ENCODE measurements at regions not wholly inside any gene's neighbourhood (a gene's known extent, or its start where the extent isn't known, plus 50 kb on each side); places are given as distances from the start of the nearest gene placed in this dataset.

GRCh38 chr9:78539904-78540303 is 243.0 kb downstream of the PSAT1 start:
- Histone ChIP-seq H2AFZ (ENCODE audit: low read depth, low read length) (no peak overlapping the region), H3K4ac (ENCODE audit: low read depth in 1 of 2, low read length in 2 of 2) (no peak overlapping the region), H3K27me3 (ENCODE audit: control insufficient read depth in 1 of 2, insufficient read depth in 1 of 2, low read length in 2 of 2) (no peaks in the 10 kb centered on the region), H2BK5ac (ENCODE audit: low read depth, low read length, poor library complexity, severe bottlenecking) (no peak overlapping the region), H3K9ac (ENCODE audit: low read length) (no peak overlapping the region), H4K8ac (ENCODE audit: low read length) (no peak overlapping the region), H2AK5ac (ENCODE audit: low read length, severe bottlenecking) (no peak overlapping the region), H2BK15ac (ENCODE audit: low read depth, poor library complexity, severe bottlenecking) (no peak overlapping the region), H3K79me1 (replicated peaks; ENCODE audit: low read length, poor library complexity, severe bottlenecking) (no peaks in the 10 kb centered on the region), H3K18ac (ENCODE audit: low read depth in 1 of 2, low read length in 2 of 2) (no peak overlapping the region), H4K91ac (ENCODE audit: low read length) (no peak overlapping the region), H3K36me3 (ENCODE audit: control insufficient read depth in 1 of 2, insufficient read depth in 2 of 2, low read depth in 1 of 2, low read length in 2 of 2) (no peaks in the 10 kb centered on the region), H3K14ac (ENCODE audit: low read length in 2 of 2) (no peak overlapping the region), H3K27ac (ENCODE audit: low read length, poor library complexity, severe bottlenecking) (no peak overlapping the region), H3K23ac (ENCODE audit: low read length in 2 of 2) (no peak overlapping the region), H2BK120ac (ENCODE audit: low read depth, low read length) (no peak overlapping the region), H3K9me3 (ENCODE audit: control insufficient read depth, low read length) (no peaks in the 10 kb centered on the region), H2BK12ac (ENCODE audit: low read length in 2 of 2) (no peak overlapping the region), H3K4me3 (ENCODE audit: insufficient read depth in 1 of 2, low read depth in 1 of 2, low read length in 2 of 2) (no peak overlapping the region), H3K4me2 (ENCODE audit: low read length, poor library complexity, severe bottlenecking) (no peak overlapping the region), H3K4me1 (ENCODE audit: control insufficient read depth, insufficient read depth, low read depth, low read length) (peaks cover 3% of the 10 kb centered on the region)
- 18% methylated on average over 1 of the region's 2 CpGs for WGBS
- DNase-seq: peak; percentile 76

- no peak overlapping the region for H3K4me2 ChIP-seq (ENCODE audit: low read length, poor library complexity, severe bottlenecking)
Observed at GRCh38 chr9:78541868-78542443, 245.0 kb downstream of the PSAT1 start.

GRCh38 chr9:78542491-78543181 is 245.7 kb downstream of the PSAT1 start:
- 78% methylated on average over 14 of the region's 14 CpGs for WGBS
- H3K4me1 ChIP-seq (ENCODE audit: control insufficient read depth, insufficient read depth, low read depth, low read length): peaks cover 3% of the 10 kb centered on the region

More at GRCh38 chr9:78541868-78542443, 245.0 kb downstream of the PSAT1 start:
- Histone ChIP-seq H2BK120ac (ENCODE audit: low read depth, low read length) (no peak overlapping the region), H2BK12ac (ENCODE audit: low read length in 2 of 2) (no peak overlapping the region), H3K27me3 (ENCODE audit: control insufficient read depth in 1 of 2, insufficient read depth in 1 of 2, low read length in 2 of 2) (no peaks in the 10 kb centered on the region), H3K4ac (ENCODE audit: low read depth in 1 of 2, low read length in 2 of 2) (no peak overlapping the region), H3K36me3 (ENCODE audit: control insufficient read depth in 1 of 2, insufficient read depth in 2 of 2, low read depth in 1 of 2, low read length in 2 of 2) (no peaks in the 10 kb centered on the region), H4K91ac (ENCODE audit: low read length) (no peak overlapping the region), H2BK15ac (ENCODE audit: low read depth, poor library complexity, severe bottlenecking) (no peak overlapping the region), H3K9ac (ENCODE audit: low read length) (no peak overlapping the region), H3K14ac (ENCODE audit: low read length in 2 of 2) (no peak overlapping the region), H3K4me3 (ENCODE audit: insufficient read depth in 1 of 2, low read depth in 1 of 2, low read length in 2 of 2) (no peak overlapping the region), H3K4me1 (ENCODE audit: control insufficient read depth, insufficient read depth, low read depth, low read length) (peaks cover 3% of the 10 kb centered on the region), H3K18ac (ENCODE audit: low read depth in 1 of 2, low read length in 2 of 2) (no peak overlapping the region), H3K27ac (ENCODE audit: low read length, poor library complexity, severe bottlenecking) (no peak overlapping the region), H3K23ac (ENCODE audit: low read length in 2 of 2) (no peak overlapping the region), H3K9me3 (ENCODE audit: control insufficient read depth, low read length) (no peaks in the 10 kb centered on the region), H2AFZ (ENCODE audit: low read depth, low read length) (no peak overlapping the region), H2AK5ac (ENCODE audit: low read length, severe bottlenecking) (no peak overlapping the region), H3K79me1 (replicated peaks; ENCODE audit: low read length, poor library complexity, severe bottlenecking) (no peaks in the 10 kb centered on the region), H4K8ac (ENCODE audit: low read length) (no peak overlapping the region), H2BK5ac (ENCODE audit: low read depth, low read length, poor library complexity, severe bottlenecking) (no peak overlapping the region)
- DNase-seq: no peak
- WGBS: 88% methylated on average over 8 of the region's 9 CpGs

GRCh38 chr9:78543353-78543752 is 246.4 kb downstream of the PSAT1 start:
- no peak overlapping the region for H3K4me2 ChIP-seq (ENCODE audit: low read length, poor library complexity, severe bottlenecking)
- H4K91ac ChIP-seq (ENCODE audit: low read length): no peak overlapping the region
- no peak overlapping the region for H3K9ac ChIP-seq (ENCODE audit: low read length)
- no peak overlapping the region for H2BK5ac ChIP-seq (ENCODE audit: low read depth, low read length, poor library complexity, severe bottlenecking)
- H3K18ac ChIP-seq (ENCODE audit: low read depth in 1 of 2, low read length in 2 of 2): no peak overlapping the region
- H2AK5ac ChIP-seq (ENCODE audit: low read length, severe bottlenecking): no peak overlapping the region
- H2AFZ ChIP-seq (ENCODE audit: low read depth, low read length): no peak overlapping the region
- H4K8ac ChIP-seq (ENCODE audit: low read length): no peak overlapping the region
- H3K36me3 ChIP-seq (ENCODE audit: control insufficient read depth in 1 of 2, insufficient read depth in 2 of 2, low read depth in 1 of 2, low read length in 2 of 2): no peaks in the 10 kb centered on the region
- H3K4me1 ChIP-seq (ENCODE audit: control insufficient read depth, insufficient read depth, low read depth, low read length): peaks cover 3% of the 10 kb centered on the region
- H2BK120ac ChIP-seq (ENCODE audit: low read depth, low read length): no peak overlapping the region
- no peak overlapping the region for H3K27ac ChIP-seq (ENCODE audit: low read length, poor library complexity, severe bottlenecking)
- no peak for DNase-seq
- H3K79me1 ChIP-seq (replicated peaks; ENCODE audit: low read length, poor library complexity, severe bottlenecking): no peaks in the 10 kb centered on the region
- no peak overlapping the region for H2BK12ac ChIP-seq (ENCODE audit: low read length in 2 of 2)
- H3K4ac ChIP-seq (ENCODE audit: low read depth in 1 of 2, low read length in 2 of 2): no peak overlapping the region
- H3K4me3 ChIP-seq (ENCODE audit: insufficient read depth in 1 of 2, low read depth in 1 of 2, low read length in 2 of 2): no peak overlapping the region
- H2BK15ac ChIP-seq (ENCODE audit: low read depth, poor library complexity, severe bottlenecking): no peak overlapping the region
- 100% methylated on average over 2 of the region's 3 CpGs for WGBS
- H3K27me3 ChIP-seq (ENCODE audit: control insufficient read depth in 1 of 2, insufficient read depth in 1 of 2, low read length in 2 of 2): no peaks in the 10 kb centered on the region
- H3K9me3 ChIP-seq (ENCODE audit: control insufficient read depth, low read length): no peaks in the 10 kb centered on the region
- H3K14ac ChIP-seq (ENCODE audit: low read length in 2 of 2): no peak overlapping the region
- H3K23ac ChIP-seq (ENCODE audit: low read length in 2 of 2): no peak overlapping the region

More at GRCh38 chr9:78542491-78543181, 245.7 kb downstream of the PSAT1 start:
- Histone ChIP-seq H4K91ac (ENCODE audit: low read length) (no peak overlapping the region), H3K4ac (ENCODE audit: low read depth in 1 of 2, low read length in 2 of 2) (no peak overlapping the region), H3K36me3 (ENCODE audit: control insufficient read depth in 1 of 2, insufficient read depth in 2 of 2, low read depth in 1 of 2, low read length in 2 of 2) (no peaks in the 10 kb centered on the region), H2AFZ (ENCODE audit: low read depth, low read length) (no peak overlapping the region), H3K27me3 (ENCODE audit: control insufficient read depth in 1 of 2, insufficient read depth in 1 of 2, low read length in 2 of 2) (no peaks in the 10 kb centered on the region), H2BK120ac (ENCODE audit: low read depth, low read length) (no peak overlapping the region), H2AK5ac (ENCODE audit: low read length, severe bottlenecking) (no peak overlapping the region), H3K79me1 (replicated peaks; ENCODE audit: low read length, poor library complexity, severe bottlenecking) (no peaks in the 10 kb centered on the region), H2BK12ac (ENCODE audit: low read length in 2 of 2) (no peak overlapping the region), H2BK5ac (ENCODE audit: low read depth, low read length, poor library complexity, severe bottlenecking) (no peak overlapping the region), H3K9ac (ENCODE audit: low read length) (no peak overlapping the region), H3K27ac (ENCODE audit: low read length, poor library complexity, severe bottlenecking) (no peak overlapping the region), H3K4me2 (ENCODE audit: low read length, poor library complexity, severe bottlenecking) (no peak overlapping the region), H3K4me3 (ENCODE audit: insufficient read depth in 1 of 2, low read depth in 1 of 2, low read length in 2 of 2) (no peak overlapping the region), H3K23ac (ENCODE audit: low read length in 2 of 2) (no peak overlapping the region), H3K9me3 (ENCODE audit: control insufficient read depth, low read length) (no peaks in the 10 kb centered on the region), H3K14ac (ENCODE audit: low read length in 2 of 2) (no peak overlapping the region), H4K8ac (ENCODE audit: low read length) (no peak overlapping the region), H3K18ac (ENCODE audit: low read depth in 1 of 2, low read length in 2 of 2) (no peak overlapping the region), H2BK15ac (ENCODE audit: low read depth, poor library complexity, severe bottlenecking) (no peak overlapping the region)
- no peak for DNase-seq
